DND-41 (cell line): ENCODE measurements at regions not wholly inside any gene's neighbourhood (a gene's known extent, or its start where the extent isn't known, plus 50 kb on each side); places are given as distances from the start of the nearest gene placed in this dataset.
"Not testable (repeated sequence)": the region's sequence is repeated elsewhere in the genome, so short reads cannot be mapped to it uniquely, and the experiment has no call there.

ENCODE experiments used
- ATAC-seq: fragments of 200-7000 bp; cut with Tn5 transposase; 3 replicates; pipeline ENCODE4 v1.9.1; 2021; ENCODE audit warnings: low read depth; ENCODE audit not compliant: insufficient read depth
- DNase-seq: peaks from one replicate; pipeline ENCODE4 v3.0.0-alpha.2; 2020
- H2AFZ ChIP-seq: 2 replicates; pipeline ENCODE4 v1.6.0; 2012; ENCODE audit warnings: low read depth, low read length
- H3K27ac ChIP-seq: 2 replicates; pipeline ENCODE4 v1.5.1; 2012; ENCODE audit warnings: low read length, inconsistent platforms
- H3K27me3 ChIP-seq: fragments of 200-600 bp; sonication (generic); 2 replicates; pipeline ENCODE4 v1.6.0; 2012; ENCODE audit warnings: low read length, mild to moderate bottlenecking, inconsistent platforms; ENCODE audit not compliant: insufficient read depth, poor library complexity
- H3K36me3 ChIP-seq: 2 replicates; pipeline ENCODE4 v1.5.1; 2012; ENCODE audit warnings: low read length, inconsistent platforms; ENCODE audit not compliant: insufficient read depth
- H3K4me1 ChIP-seq: 2 replicates; pipeline ENCODE4 v1.5.1; 2012; ENCODE audit warnings: mild to moderate bottlenecking, low read length; ENCODE audit not compliant: insufficient read depth
- H3K4me2 ChIP-seq: 2 replicates; pipeline ENCODE4 v1.6.0; 2012; ENCODE audit warnings: mild to moderate bottlenecking, moderate library complexity, low read length, inconsistent platforms; ENCODE audit not compliant: insufficient read depth
- H3K4me3 ChIP-seq, 2 experiments: fragments of 200-600 bp in 1 of 2; shearing (Covaris generic) in 1 of 2; 2 replicates each; pipeline ENCODE4 v1.5.1; 2012 to 2016; ENCODE audit warnings: inconsistent platforms in 2 of 2, low read length in 2 of 2, mild to moderate bottlenecking in 2 of 2, low read depth in 1 of 2, moderate library complexity in 1 of 2
- H3K79me2 ChIP-seq: 2 replicates; pipeline ENCODE4 v1.6.0; 2012; ENCODE audit warnings: low read length, inconsistent platforms; ENCODE audit not compliant: insufficient read depth
- H3K9ac ChIP-seq: 2 replicates; pipeline ENCODE4 v1.6.0; 2012; ENCODE audit warnings: low read depth, mild to moderate bottlenecking, inconsistent platforms, low read length, moderate library complexity
- H3K9me3 ChIP-seq: 2 replicates; pipeline ENCODE4 v1.5.1; 2012; ENCODE audit warnings: low read length, moderate library complexity, mild to moderate bottlenecking, inconsistent platforms; ENCODE audit not compliant: insufficient read depth, severe bottlenecking
- H4K20me1 ChIP-seq: 2 replicates; pipeline ENCODE4 v1.6.0; 2012; ENCODE audit warnings: low read length; ENCODE audit not compliant: insufficient read depth
- EZH2 ChIP-seq: IDR thresholded peaks from 3 replicates; pipeline ENCODE4 v1.6.1; 2012; ENCODE audit warnings: borderline replicate concordance, low read depth, mild to moderate bottlenecking, moderate library complexity, low read length, inconsistent platforms; ENCODE audit not compliant: severe bottlenecking
- TF ChIP-seq, protein P1 (sequence below): IDR thresholded peaks from 2 replicates; pipeline ENCODE4 v1.5.1; 2012; ENCODE audit warnings: borderline replicate concordance, low read length, moderate library complexity, mild to moderate bottlenecking; ENCODE audit not compliant: poor library complexity, severe bottlenecking; ENCODE audit errors: extremely low read depth

DNA sequence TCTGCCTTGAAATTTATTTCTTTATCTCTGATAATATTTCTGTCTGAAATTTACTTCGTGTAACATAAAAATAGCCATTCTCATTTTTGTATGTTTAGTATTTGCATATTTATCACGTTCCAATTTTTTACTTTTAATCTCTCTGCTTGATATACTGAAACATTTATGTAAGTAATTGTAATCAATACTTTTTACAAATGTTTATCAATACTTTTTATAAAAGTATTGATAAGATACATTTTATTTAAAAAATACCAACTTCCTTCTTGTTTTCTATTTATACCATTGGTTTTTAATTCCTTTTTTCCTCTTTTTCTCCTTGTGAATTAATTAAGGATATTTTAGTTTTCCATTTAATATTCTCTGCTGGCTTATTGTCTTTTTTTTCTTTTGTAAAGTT lies 60.3 kb upstream of the TBL1XR1 start:
- Histone ChIP-seq H3K9me3 (no peaks in the 10 kb centered on the region), H3K27me3 (no peaks in the 10 kb centered on the region), H3K4me1 (no peaks in the 10 kb centered on the region), H3K27ac (no peak overlapping the region), H3K36me3 (no peaks in the 10 kb centered on the region), H3K4me2 (no peak overlapping the region), H3K79me2 (no peaks in the 10 kb centered on the region), H3K9ac (no peak overlapping the region), H2AFZ (no peak overlapping the region), H3K4me3 (no peak overlapping the region), H4K20me1 (no peaks in the 10 kb centered on the region)
- TF ChIP-seq, protein P1, sequence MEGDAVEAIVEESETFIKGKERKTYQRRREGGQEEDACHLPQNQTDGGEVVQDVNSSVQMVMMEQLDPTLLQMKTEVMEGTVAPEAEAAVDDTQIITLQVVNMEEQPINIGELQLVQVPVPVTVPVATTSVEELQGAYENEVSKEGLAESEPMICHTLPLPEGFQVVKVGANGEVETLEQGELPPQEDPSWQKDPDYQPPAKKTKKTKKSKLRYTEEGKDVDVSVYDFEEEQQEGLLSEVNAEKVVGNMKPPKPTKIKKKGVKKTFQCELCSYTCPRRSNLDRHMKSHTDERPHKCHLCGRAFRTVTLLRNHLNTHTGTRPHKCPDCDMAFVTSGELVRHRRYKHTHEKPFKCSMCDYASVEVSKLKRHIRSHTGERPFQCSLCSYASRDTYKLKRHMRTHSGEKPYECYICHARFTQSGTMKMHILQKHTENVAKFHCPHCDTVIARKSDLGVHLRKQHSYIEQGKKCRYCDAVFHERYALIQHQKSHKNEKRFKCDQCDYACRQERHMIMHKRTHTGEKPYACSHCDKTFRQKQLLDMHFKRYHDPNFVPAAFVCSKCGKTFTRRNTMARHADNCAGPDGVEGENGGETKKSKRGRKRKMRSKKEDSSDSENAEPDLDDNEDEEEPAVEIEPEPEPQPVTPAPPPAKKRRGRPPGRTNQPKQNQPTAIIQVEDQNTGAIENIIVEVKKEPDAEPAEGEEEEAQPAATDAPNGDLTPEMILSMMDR, result no peak
- TF ChIP-seq EZH2, result no peak
- ATAC-seq (no peak), DNase-seq (no peak)

DNA sequence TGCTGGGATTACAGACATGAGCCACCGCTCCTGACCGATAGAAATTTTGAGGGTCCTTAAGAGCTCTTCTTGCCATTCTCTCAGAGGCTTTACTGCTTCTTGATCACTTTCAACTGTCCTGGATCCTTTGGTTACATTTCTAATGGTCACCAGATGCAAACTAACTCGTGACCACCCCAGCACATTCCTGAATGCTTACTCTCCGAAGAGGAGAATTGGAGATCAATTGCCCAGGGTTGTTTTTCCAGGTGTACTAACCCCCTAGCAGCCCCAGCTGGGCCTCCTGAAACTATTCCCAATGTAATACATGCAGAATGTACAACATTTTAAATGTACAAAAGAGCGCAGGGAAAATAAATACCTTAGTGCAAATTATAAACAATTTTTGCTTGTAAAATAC lies 65.1 kb upstream of the TBL1XR1 start:
- TF ChIP-seq EZH2, result no peak
- TF ChIP-seq, protein P1, result no peak
- no peak for DNase-seq
- H2AFZ ChIP-seq, result no peak overlapping the region

DNA sequence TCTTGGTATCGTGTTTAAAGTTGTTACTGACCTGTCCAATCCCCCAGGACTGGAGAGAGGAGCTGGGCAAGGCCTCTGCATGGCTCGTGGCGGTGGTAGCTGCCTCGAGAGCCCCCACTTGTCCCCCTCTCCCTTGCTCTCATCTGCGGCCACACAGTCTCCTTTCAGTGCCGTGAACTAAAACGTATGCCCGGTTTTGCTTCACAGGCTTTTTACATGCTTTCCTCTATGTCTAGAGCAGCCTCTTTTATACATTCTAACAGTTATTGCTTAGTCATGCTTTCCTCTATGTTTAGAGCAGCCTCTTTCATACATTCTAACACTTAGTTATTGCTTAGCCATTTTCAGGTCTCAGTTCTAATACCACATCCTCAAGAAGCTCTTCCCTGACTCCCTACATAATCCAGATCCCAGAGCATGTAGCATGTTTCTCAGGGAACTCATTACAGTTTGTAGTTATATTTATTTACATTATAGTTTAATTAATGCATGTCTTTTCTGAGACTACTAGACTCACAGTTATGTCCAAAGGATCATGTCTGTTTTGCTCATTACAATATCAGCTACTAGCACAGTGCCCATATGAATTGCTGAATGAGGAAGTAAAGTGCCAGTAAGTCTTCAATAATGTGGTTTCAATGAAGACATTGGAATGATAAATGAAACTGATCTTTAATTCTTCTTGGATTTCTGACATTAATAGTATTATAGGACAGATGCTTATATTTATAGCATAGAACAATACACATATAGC lies 66.5 kb upstream of the TBL1XR1 start:
- no peak for TF ChIP-seq EZH2
- TF ChIP-seq, protein P1, result no peak
- H3K36me3 ChIP-seq, result no peaks in the 10 kb centered on the region

More for the DNA sequence above, 65.1 kb upstream of the TBL1XR1 start:
- Histone ChIP-seq H3K9ac (no peak overlapping the region), H3K27me3 (no peaks in the 10 kb centered on the region), H3K4me2 (no peak overlapping the region), H3K4me3 (no peak overlapping the region), H4K20me1 (no peaks in the 10 kb centered on the region), H3K36me3 (no peaks in the 10 kb centered on the region), H3K79me2 (no peaks in the 10 kb centered on the region), H3K27ac (no peak overlapping the region), H3K4me1 (no peaks in the 10 kb centered on the region), H3K9me3 (no peaks in the 10 kb centered on the region)
- ATAC-seq, result no peak

DNA sequence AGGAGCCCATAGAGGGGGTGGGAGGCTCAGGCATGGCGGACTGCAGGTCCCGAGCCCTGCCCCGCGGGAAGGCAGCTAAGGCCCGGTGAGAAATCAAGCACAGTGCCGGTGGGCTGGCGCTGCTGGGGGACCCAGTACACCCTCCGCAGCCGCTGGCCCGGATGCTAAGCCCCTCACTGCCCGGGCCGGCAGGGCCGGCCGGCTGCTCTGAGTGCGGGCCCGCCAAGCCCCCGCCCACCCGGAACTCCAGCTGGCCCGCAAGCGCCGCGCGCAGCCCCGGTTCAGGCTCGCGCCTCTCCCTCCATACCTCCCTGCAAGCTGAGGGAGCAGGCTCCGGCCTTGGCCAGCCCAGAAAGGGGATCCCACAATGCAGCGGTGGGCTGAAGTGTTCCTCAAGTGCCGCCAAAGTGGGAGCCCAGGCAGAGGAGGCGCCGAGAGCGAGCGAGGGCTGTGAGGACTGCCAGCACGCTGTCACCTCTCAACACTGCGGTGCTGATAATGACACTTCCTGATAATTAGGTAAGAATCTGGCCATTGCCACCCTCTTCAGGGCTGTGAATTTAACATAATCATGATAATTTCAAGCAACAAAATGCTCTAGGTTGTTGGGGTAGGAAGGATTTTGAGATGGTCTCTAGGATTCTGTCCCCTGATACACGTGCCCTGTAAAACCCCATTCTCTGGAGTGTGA lies 74.7 kb upstream of the TBL1XR1 start:
- not testable (repeated sequence) for DNase-seq, H3K9ac ChIP-seq, H3K27me3 ChIP-seq, H3K79me2 ChIP-seq, H2AFZ ChIP-seq, H3K36me3 ChIP-seq, H3K4me3 ChIP-seq, H4K20me1 ChIP-seq, H3K4me1 ChIP-seq, H3K27ac ChIP-seq, H3K9me3 ChIP-seq, H3K4me2 ChIP-seq, ATAC-seq

More for the DNA sequence above, 66.5 kb upstream of the TBL1XR1 start:
- Histone ChIP-seq H4K20me1 (no peaks in the 10 kb centered on the region), H3K79me2 (no peaks in the 10 kb centered on the region), H3K4me1 (no peaks in the 10 kb centered on the region), H3K4me2 (no peak overlapping the region), H3K9me3 (no peaks in the 10 kb centered on the region), H3K9ac (no peak overlapping the region), H2AFZ (no peak overlapping the region), H3K4me3 (no peak overlapping the region), H3K27me3 (no peaks in the 10 kb centered on the region), H3K27ac (no peak overlapping the region)
- ATAC-seq, result peak; percentile 44; the same call in 1 of the 3 replicates
- no peak for DNase-seq
